ENCODE measurements at regions not wholly inside any gene's neighbourhood (a gene's known extent, or its start where the extent isn't known, plus 50 kb on each side); places are given as distances from the start of the nearest gene placed in this dataset.

DNA sequence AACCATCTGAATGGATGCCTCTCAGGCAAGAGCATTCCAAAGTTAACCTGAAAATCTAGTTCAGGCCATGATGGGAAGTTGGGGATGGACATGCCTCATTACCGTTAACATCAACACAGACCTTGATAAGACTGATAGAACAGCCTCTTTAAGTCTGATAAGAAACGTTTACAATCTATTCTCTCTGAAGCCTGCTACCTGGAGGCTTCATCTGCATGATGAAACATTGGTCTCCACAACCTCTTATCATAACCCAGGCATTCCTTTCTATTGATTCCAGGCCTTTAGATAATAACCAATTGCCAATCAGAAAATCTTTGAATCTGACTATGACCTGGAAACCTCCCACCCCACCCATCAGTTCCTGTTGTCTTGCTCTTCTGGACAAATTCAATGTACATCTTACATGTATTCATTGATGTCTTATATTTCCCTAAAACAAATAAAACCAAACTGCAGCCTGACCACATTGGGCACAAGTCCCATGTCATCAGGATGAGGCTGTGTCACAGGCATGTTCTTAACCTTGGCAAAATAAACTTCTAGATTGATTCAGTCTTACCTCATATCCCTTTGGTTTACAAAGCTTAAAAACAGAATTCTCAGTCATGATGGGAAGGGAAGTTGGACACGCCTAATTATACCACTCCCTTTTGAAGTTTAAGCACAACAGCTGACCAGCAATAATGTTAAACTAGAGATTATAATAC is 843.8 kb upstream of the SPRY2 start:
- Histone ChIP-seq H2AFZ (replicated peaks; ENCODE audit: low read length, poor library complexity) (no peak overlapping the region), H3K79me1 (ENCODE audit: low read depth in 1 of 2, low read length in 2 of 2) (no peaks in the 10 kb centered on the region), H3K14ac (replicated peaks; ENCODE audit: low read depth, low read length) (no peak overlapping the region), H3K4me1 (ENCODE audit: control insufficient read depth, insufficient read depth, low read length) (no peaks in the 10 kb centered on the region), H3K4me3 (ENCODE audit: insufficient read depth, low read depth, low read length) (no peak overlapping the region), H2BK15ac (ENCODE audit: low read depth, low read length) (no peak overlapping the region), H3K4ac (ENCODE audit: low read depth, low read length) (no peak overlapping the region), H3K23ac (ENCODE audit: low read depth, low read length) (no peak overlapping the region), H3K56ac (ENCODE audit: extremely low read depth, insufficient read depth, low read length) (no peak overlapping the region), H4K5ac (ENCODE audit: low read depth, low read length) (no peak overlapping the region), H4K91ac (ENCODE audit: insufficient read depth, low read depth, low read length) (no peak overlapping the region), H3K9me3 (ENCODE audit: control insufficient read depth, insufficient read depth, low read length) (peaks cover 2% of the 10 kb centered on the region; the same call in 1 of the 2 replicates), H2AK5ac (ENCODE audit: low read depth, low read length) (no peak overlapping the region), H3K36me3 (ENCODE audit: control insufficient read depth, insufficient read depth, low read length) (no peaks in the 10 kb centered on the region), H3K18ac (ENCODE audit: low read depth, low read length) (no peak overlapping the region), H2BK120ac (ENCODE audit: low read depth, low read length) (no peak overlapping the region), H2BK5ac (ENCODE audit: low read depth, low read length, poor library complexity, severe bottlenecking) (no peak overlapping the region), H4K8ac (ENCODE audit: low read depth in 2 of 2, low read length in 2 of 2) (no peak overlapping the region), H2AK9ac (replicated peaks; ENCODE audit: low read depth, low read length, poor library complexity) (no peak overlapping the region), H2BK20ac (ENCODE audit: low read depth, low read length) (no peak overlapping the region), H3K27me3 (ENCODE audit: control insufficient read depth, insufficient read depth, low read length) (no peaks in the 10 kb centered on the region), H4K20me1 (ENCODE audit: insufficient read depth, low read length) (no peaks in the 10 kb centered on the region), H3K27ac (ENCODE audit: insufficient read depth, low read length) (no peak overlapping the region), H3K4me2 (ENCODE audit: low read depth, low read length) (no peak overlapping the region), H3K9me1 (ENCODE audit: insufficient read depth, low read length) (no peaks in the 10 kb centered on the region), H3K9ac (ENCODE audit: low read depth, low read length) (no peak overlapping the region)
- BruUV-seq (replicated peaks), result no TSS peak
- dilution Hi-C loops (cut with HindIII; ENCODE audit: low sequenced_read_pairs, unreplicated experiment) (no loop called here), intact Hi-C loops (cut with micrococcal nuclease) (no loop called here), in situ Hi-C loops (cut with MboI; ENCODE audit: low sequenced_read_pairs) (no loop called here)
- CTCF ChIA-PET, result no interaction called here
- ATAC-seq (ENCODE audit: low read depth) (no peak), DNase-seq (peak; percentile 4)
- no CpG with 5 or more reads among the region's 3 CpGs for WGBS, 2 experiments (ENCODE audit: extremely low coverage in 2 of 2, insufficient read length in 1 of 2)
- POLR2A ChIA-PET (ENCODE audit: unreplicated experiment), result no interaction called here
- TF ChIP-seq RCOR1 (IDR thresholded peaks at IDR 0.05; ENCODE audit: insufficient replicate concordance, low read length), result no peak
- no peak for TF ChIP-seq CEBPB (IDR thresholded peaks at IDR 0.05; ENCODE audit: low read depth, low read length)
- no peak for TF ChIP-seq NFE2L2 (IDR thresholded peaks at IDR 0.05; ENCODE audit: low read depth, low read length)
- no peak for TF ChIP-seq POLR2A (IDR thresholded peaks at IDR 0.05; ENCODE audit: low read depth, low read length)
- TF ChIP-seq MAZ (IDR thresholded peaks at IDR 0.05; ENCODE audit: borderline replicate concordance, low read depth, low read length), result no peak
- no peak for TF ChIP-seq MXI1 (IDR thresholded peaks at IDR 0.05; ENCODE audit: borderline replicate concordance, low read depth, low read length)

Data from IMR-90 (cell line).